AG04450 (cell line): ENCODE measurements at regions not wholly inside any gene's neighbourhood (a gene's known extent, or its start where the extent isn't known, plus 50 kb on each side); places are given as distances from the start of the nearest gene placed in this dataset.

Experiments used
- CTCF ChIA-PET: fragments of 300-600, 350-600 bp; formaldehyde crosslinking; extraction: SDS; loops from one replicate; lab custom pipeline; 2022; ENCODE audit warnings: antibody characterized with exemption, inconsistent platforms; lab: Charles Lee
- POLR2A ChIA-PET: fragments of 350-600 bp; formaldehyde crosslinking; extraction: SDS; loops from one replicate; lab custom pipeline; 2021; ENCODE audit warnings: antibody characterized with exemption, inconsistent platforms; lab: Yijun Ruan, JAX
- DNase-seq: peaks from one replicate; pipeline ENCODE4 v3.0.0-alpha.2; 2011; ENCODE audit warnings: low read depth, low spot score
- H3K27ac ChIP-seq: one replicate; pipeline ENCODE4 v1.5.1; 2012; ENCODE audit warnings: low read depth, low read length, control low read depth
- H3K27me3 ChIP-seq: one replicate; pipeline ENCODE4 v1.6.0; 2012; ENCODE audit warnings: low read length; ENCODE audit not compliant: control insufficient read depth, insufficient read depth
- H3K4me3 ChIP-seq: 2 replicates; pipeline ENCODE4 v1.5.1; 2011; ENCODE audit warnings: mild to moderate bottlenecking, low read depth, low read length, control low read depth
- H3K9me3 ChIP-seq: 2 replicates; pipeline ENCODE4 v1.5.1; 2012; ENCODE audit warnings: low read length; ENCODE audit not compliant: control insufficient read depth, insufficient read depth
- CTCF ChIP-seq: IDR thresholded peaks from 2 replicates; pipeline ENCODE4 v1.5.1; 2011; ENCODE audit warnings: low read depth, low read length, control low read depth, inconsistent platforms

- no peak overlapping the region for H3K4me3 ChIP-seq
- DNase-seq: no peak
- ChIA-PET POLR2A (no interaction called here), CTCF (no interaction called here)
- peaks cover 7% of the 10 kb centered on the region for H3K27me3 ChIP-seq
- no peak overlapping the region for H3K27ac ChIP-seq
- no peaks in the 10 kb centered on the region for H3K9me3 ChIP-seq
- no peak for TF ChIP-seq CTCF
These were observed 259.0 kb downstream of the MEX3B start for GRCh38 chr15:81786776-81787175.

- Histone ChIP-seq H3K4me3 (no peak overlapping the region), H3K9me3 (no peaks in the 10 kb centered on the region), H3K27ac (no peak overlapping the region), H3K27me3 (peaks cover 7% of the 10 kb centered on the region)
- TF ChIP-seq CTCF: no peak
- ChIA-PET CTCF (interaction anchor here (0.6 kb wide), 1 partner anchor 518 kb away, joined by 6 read pairs; no protein-coding TSS in a partner anchor), POLR2A (no interaction called here)
- DNase-seq: no peak
These were observed 260.1 kb downstream of the MEX3B start for GRCh38 chr15:81785679-81786078.

GRCh38 chr15:81785181-81785580 lies 260.6 kb downstream of the MEX3B start:
- Histone ChIP-seq H3K9me3 (no peaks in the 10 kb centered on the region), H3K27ac (no peak overlapping the region), H3K4me3 (no peak overlapping the region), H3K27me3 (peaks cover 7% of the 10 kb centered on the region)
- ChIA-PET CTCF (interaction anchor here (0.5 to 0.6 kb wide), 2 partner anchors 216 to 518 kb away, joined by 3 to 6 read pairs; no protein-coding TSS in a partner anchor), POLR2A (no interaction called here)
- TF ChIP-seq CTCF: no peak
- DNase-seq: no peak

- DNase-seq: no peak
- Histone ChIP-seq H3K4me3 (no peak overlapping the region), H3K9me3 (no peaks in the 10 kb centered on the region), H3K27ac (no peak overlapping the region), H3K27me3 (peaks cover 7% of the 10 kb centered on the region)
- CTCF ChIA-PET: interaction anchor here (0.5 to 0.6 kb wide), 2 partner anchors 217 to 519 kb away, joined by 3 to 6 read pairs; no protein-coding TSS in a partner anchor
- TF ChIP-seq CTCF: no peak
- POLR2A ChIA-PET: no interaction called here
These were observed 261.1 kb downstream of the MEX3B start for GRCh38 chr15:81784751-81785150.

GRCh38 chr15:81783586-81783985 lies 262.2 kb downstream of the MEX3B start:
- TF ChIP-seq CTCF: no peak
- ChIA-PET POLR2A (no interaction called here), CTCF (no interaction called here)
- DNase-seq: no peak
- H3K9me3 ChIP-seq: no peaks in the 10 kb centered on the region
- H3K27ac ChIP-seq: no peak overlapping the region
- H3K27me3 ChIP-seq: peaks cover 7% of the 10 kb centered on the region
- no peak overlapping the region for H3K4me3 ChIP-seq
